AG04449 (cell line): ENCODE measurements at regions not wholly inside any gene's neighbourhood (a gene's known extent, or its start where the extent isn't known, plus 50 kb on each side); places are given as distances from the start of the nearest gene placed in this dataset.

Experiments used
- CTCF ChIA-PET: fragments of 350-600 bp; formaldehyde crosslinking; extraction: SDS; loops from one replicate; lab custom pipeline; 2021; ENCODE audit warnings: antibody characterized with exemption; lab: Yijun Ruan, JAX
- POLR2A ChIA-PET: fragments of 400-600, 350-600 bp; formaldehyde crosslinking; extraction: SDS; loops from one replicate; lab custom pipeline; 2020; ENCODE audit warnings: antibody characterized with exemption, inconsistent platforms; lab: Yijun Ruan, JAX
- DNase-seq: peaks from one replicate; pipeline ENCODE4 v3.0.0-alpha.2; 2010; ENCODE audit warnings: low read depth, low spot score
- H3K4me3 ChIP-seq: 2 replicates; pipeline ENCODE4 v1.5.1; 2011; ENCODE audit warnings: low read depth, mild to moderate bottlenecking, control low read depth, low read length
- TF ChIP-seq, protein P1 (sequence below): IDR thresholded peaks from one replicate; pipeline ENCODE4 v1.5.1; 2011; ENCODE audit warnings: mild to moderate bottlenecking, moderate library complexity, low read length, control low read depth, inconsistent platforms; ENCODE audit not compliant: insufficient read depth; ENCODE audit errors: missing control alignments

DNA sequence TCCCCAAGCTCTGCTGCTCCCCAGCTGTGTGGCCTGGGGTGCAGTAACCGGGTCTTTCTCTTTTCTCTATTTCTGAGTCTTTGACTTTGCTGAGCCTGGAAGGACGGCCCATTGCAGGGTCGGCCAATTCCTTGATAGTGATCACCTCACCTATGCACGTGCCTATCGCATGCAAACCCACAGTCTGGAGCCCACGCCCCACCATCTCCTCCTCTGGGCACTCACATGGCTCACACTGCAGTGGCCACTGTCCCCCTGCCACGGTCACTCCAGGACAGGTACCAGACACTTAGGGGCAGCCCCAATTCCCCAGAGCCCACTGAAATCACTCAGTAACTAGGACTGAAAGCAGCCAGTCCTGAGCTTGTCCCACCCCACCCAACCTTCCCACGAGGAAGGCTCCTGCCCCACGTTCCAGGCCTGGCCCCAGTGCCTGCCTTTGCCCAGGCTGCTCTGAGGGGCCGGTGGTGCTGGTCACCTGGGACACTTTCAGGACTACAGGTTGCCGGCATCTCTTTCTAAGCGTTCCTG is 137.6 kb downstream of the TEX29 start:
- ChIA-PET POLR2A (no interaction called here), CTCF (interaction anchor here (2.3 to 6.0 kb wide), 2 partner anchors 390 to 391 kb away, joined by 6 to 29 read pairs; no protein-coding TSS in a partner anchor)
- no peak for DNase-seq
- TF ChIP-seq, protein P1, sequence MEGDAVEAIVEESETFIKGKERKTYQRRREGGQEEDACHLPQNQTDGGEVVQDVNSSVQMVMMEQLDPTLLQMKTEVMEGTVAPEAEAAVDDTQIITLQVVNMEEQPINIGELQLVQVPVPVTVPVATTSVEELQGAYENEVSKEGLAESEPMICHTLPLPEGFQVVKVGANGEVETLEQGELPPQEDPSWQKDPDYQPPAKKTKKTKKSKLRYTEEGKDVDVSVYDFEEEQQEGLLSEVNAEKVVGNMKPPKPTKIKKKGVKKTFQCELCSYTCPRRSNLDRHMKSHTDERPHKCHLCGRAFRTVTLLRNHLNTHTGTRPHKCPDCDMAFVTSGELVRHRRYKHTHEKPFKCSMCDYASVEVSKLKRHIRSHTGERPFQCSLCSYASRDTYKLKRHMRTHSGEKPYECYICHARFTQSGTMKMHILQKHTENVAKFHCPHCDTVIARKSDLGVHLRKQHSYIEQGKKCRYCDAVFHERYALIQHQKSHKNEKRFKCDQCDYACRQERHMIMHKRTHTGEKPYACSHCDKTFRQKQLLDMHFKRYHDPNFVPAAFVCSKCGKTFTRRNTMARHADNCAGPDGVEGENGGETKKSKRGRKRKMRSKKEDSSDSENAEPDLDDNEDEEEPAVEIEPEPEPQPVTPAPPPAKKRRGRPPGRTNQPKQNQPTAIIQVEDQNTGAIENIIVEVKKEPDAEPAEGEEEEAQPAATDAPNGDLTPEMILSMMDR: no peak
- no peak overlapping the region for H3K4me3 ChIP-seq

DNA sequence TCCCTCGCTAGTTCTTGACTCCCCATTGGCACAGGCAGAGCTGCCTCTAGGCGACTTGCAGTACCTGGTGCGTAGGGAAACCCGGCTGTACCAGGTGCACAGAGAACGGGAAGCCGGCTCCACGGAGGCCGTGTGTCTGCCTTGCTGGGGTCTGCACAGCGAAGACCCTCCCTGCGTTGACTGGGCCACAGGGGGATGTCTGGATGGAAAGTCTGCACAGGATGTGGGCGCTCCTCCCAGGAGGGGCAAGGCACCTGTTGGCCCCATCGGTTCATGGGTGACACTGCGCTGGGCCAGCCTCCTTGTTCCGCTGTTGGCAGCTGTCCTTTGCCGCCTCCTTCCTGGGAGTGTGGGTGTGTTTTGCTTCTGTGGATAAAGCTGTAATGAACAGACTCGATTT is 138.3 kb downstream of the TEX29 start:
- TF ChIP-seq, protein P1: no peak
- no peak for DNase-seq
- CTCF ChIA-PET: interaction anchor here (0.7 to 6.0 kb wide), 2 partner anchors 209 to 391 kb away, joined by 5 to 29 read pairs; no protein-coding TSS in a partner anchor
- H3K4me3 ChIP-seq: no peak overlapping the region
- POLR2A ChIA-PET: no interaction called here

DNA sequence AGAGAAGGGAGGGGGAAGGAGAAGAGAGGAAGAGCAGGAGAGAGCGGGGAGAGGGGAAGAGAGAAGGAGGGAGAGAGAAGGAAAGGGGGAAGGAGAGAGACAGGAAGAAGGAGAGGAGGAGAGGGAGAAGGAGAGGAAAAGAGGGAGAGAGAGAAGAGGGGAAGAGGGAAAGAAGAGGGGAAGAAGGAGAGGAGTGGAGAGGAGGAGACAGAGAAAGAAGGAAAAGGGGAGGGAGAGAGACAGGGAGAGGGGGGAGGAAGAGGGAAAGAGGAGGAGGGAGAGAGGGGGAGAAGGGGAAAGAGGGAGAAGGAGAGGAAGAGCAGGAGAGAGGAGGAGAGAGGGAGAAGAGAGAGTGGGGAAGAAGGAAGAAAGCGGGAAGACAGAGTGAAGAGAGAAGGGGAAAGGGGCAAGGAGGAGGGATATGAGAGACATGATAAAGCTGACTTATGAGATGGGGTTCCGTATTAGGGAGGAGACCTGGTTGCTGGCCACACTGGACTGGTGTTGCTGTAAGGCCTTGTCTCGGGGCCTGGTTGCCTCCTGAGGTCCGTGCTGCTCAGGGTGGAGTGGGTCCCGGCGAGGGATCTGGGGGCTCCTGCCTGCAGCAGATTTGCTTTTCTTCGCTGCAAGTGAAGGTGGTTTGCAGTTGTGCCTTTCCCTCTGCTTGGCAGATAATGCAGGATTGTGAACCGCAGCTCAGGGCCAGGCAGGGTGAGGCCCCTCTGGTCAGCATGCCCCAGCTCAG is 139.5 kb downstream of the TEX29 start:
- ChIA-PET POLR2A (interaction anchor here (0.7 kb wide), 1 partner anchor 1675 kb away, joined by 5 read pairs; no protein-coding TSS in a partner anchor), CTCF (interaction anchor here (0.9 to 6.0 kb wide), 4 partner anchors 14 to 1146 kb away, joined by 4 to 29 read pairs (median 4); no protein-coding TSS in a partner anchor)
- H3K4me3 ChIP-seq: no peak overlapping the region
- TF ChIP-seq, protein P1: no peak
- DNase-seq: no peak

- ChIA-PET POLR2A (no interaction called here), CTCF (interaction anchor here (0.6 to 6.0 kb wide), 6 partner anchors 13 to 1145 kb away, joined by 3 to 29 read pairs (median 4); no protein-coding TSS in a partner anchor)
- no peak overlapping the region for H3K4me3 ChIP-seq
- peak; percentile 12 for DNase-seq
- TF ChIP-seq, protein P1: peak; percentile 53
These were observed 140.4 kb downstream of the TEX29 start for GRCh38 chr13:111460548-111461444.

DNA sequence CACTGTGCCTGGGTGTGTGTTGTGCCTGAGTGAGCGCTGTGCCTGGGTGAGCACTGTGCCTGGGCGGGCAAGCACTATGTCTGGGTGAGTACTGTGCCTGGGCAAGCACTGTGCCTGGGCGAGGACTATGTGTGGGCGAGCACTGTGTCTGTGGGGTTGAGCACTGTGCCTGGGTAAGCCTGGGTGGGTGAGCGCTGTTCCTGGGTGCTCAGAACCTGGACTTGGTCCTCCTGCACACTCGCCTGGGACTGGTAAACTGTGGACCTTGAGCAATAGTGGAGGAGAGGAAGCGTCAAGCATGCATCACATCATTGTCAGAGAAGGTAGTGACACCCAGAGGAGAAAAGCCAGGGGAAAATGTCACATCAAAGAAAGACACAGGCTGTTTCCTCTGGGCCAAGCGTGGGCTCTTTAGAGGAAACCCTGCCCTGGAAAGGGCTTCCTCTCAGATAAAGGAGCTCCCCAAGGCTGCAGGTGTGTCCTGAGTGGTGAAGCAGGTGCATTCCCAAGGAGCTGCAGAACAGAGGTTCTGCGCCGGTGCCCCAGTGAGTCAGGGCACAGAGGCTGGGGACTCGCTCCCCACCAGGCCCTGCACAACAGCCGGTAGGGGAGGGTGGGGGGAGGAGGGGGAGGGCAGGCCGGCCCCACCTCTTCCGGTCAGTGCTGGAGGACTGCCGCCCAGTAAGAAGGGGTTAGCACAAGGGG is 141.2 kb downstream of the TEX29 start:
- no peak for DNase-seq
- TF ChIP-seq, protein P1: no peak
- ChIA-PET CTCF (interaction anchor here (1.1 to 6.0 kb wide), 3 partner anchors 14 to 394 kb away, joined by 3 to 29 read pairs (median 3); no protein-coding TSS in a partner anchor), POLR2A (no interaction called here)
- H3K4me3 ChIP-seq: no peak overlapping the region
